ENCODE measurements at regions not wholly inside any gene's neighbourhood (a gene's known extent, or its start where the extent isn't known, plus 50 kb on each side); places are given as distances from the start of the nearest gene placed in this dataset.

DNA sequence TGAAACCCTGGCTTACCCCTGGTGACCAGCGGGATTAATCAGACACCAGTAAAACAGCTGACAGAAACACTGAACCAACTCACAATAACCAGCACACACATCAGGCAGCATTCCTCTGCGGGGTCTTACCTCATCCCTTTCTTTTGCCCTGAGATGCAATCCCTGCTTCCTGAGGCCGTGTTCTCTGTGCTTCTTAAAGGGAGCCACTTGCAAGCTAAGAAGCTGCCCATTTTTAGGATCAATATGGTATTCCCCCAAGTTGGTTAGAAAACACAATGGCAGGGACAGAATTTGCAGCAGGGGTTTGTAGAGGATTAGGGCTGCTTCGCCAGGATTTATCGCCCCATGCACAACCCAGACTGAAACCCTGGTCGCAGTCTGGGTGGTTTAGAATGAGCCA lies 74.7 kb upstream of the OLIG2 start:
- no peaks in the 10 kb centered on the region for H3K36me3 ChIP-seq (ENCODE audit: control insufficient read depth, insufficient read depth, low read length)
- intact Hi-C loops (cut with micrococcal nuclease): no loop called here
- ATAC-seq (no peak), DNase-seq (no peak)
- H3K27ac ChIP-seq (ENCODE audit: low read length): no peak overlapping the region
- Mint-ChIP-seq H3K27ac (no peak overlapping the region), H3K36me3 (no peaks in the 10 kb centered on the region), H3K9me3 (no peaks in the 10 kb centered on the region), H3K4me3 (no peak overlapping the region), H3K27me3 (ENCODE audit: low read depth in 2 of 2) (peaks cover 20 to 23% of the 10 kb centered on the region in 2 donors), H3K4me1 (peaks cover 5 to 10% of the 10 kb centered on the region in 2 donors)
- TF ChIP-seq, protein P1, sequence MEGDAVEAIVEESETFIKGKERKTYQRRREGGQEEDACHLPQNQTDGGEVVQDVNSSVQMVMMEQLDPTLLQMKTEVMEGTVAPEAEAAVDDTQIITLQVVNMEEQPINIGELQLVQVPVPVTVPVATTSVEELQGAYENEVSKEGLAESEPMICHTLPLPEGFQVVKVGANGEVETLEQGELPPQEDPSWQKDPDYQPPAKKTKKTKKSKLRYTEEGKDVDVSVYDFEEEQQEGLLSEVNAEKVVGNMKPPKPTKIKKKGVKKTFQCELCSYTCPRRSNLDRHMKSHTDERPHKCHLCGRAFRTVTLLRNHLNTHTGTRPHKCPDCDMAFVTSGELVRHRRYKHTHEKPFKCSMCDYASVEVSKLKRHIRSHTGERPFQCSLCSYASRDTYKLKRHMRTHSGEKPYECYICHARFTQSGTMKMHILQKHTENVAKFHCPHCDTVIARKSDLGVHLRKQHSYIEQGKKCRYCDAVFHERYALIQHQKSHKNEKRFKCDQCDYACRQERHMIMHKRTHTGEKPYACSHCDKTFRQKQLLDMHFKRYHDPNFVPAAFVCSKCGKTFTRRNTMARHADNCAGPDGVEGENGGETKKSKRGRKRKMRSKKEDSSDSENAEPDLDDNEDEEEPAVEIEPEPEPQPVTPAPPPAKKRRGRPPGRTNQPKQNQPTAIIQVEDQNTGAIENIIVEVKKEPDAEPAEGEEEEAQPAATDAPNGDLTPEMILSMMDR (IDR thresholded peaks at IDR 0.05): no peak
- peaks cover 5% of the 10 kb centered on the region for H3K27me3 ChIP-seq (ENCODE audit: control insufficient read depth, insufficient read depth, low read length)
- H3K9me3 ChIP-seq (ENCODE audit: control insufficient read depth, insufficient read depth, low read length): no peaks in the 10 kb centered on the region
- H3K4me3 ChIP-seq (ENCODE audit: low read length): no peak overlapping the region
- no peaks in the 10 kb centered on the region for H3K4me1 ChIP-seq (ENCODE audit: control insufficient read depth, insufficient read depth, low read length)
- 92% methylated on average over 6 of the region's 6 CpGs for WGBS (ENCODE audit: insufficient coverage)

GRCh38 chr21:32954353-32954752 lies 71.4 kb upstream of the OLIG2 start:
- H3K9me3 ChIP-seq (ENCODE audit: control insufficient read depth, insufficient read depth, low read length): no peaks in the 10 kb centered on the region
- Mint-ChIP-seq H3K27ac (no peak overlapping the region), H3K36me3 (no peaks in the 10 kb centered on the region), H3K4me3 (no peak overlapping the region), H3K4me1 (peaks cover 10 to 22% of the 10 kb centered on the region in 2 donors), H3K27me3 (ENCODE audit: low read depth in 2 of 2) (peaks cover 25 to 26% of the 10 kb centered on the region in 2 donors), H3K9me3 (no peaks in the 10 kb centered on the region)
- peaks cover 5% of the 10 kb centered on the region for H3K27me3 ChIP-seq (ENCODE audit: control insufficient read depth, insufficient read depth, low read length)
- H3K27ac ChIP-seq (ENCODE audit: low read length): no peak overlapping the region
- 40% methylated on average over 5 of the region's 7 CpGs for WGBS (ENCODE audit: insufficient coverage)
- TF ChIP-seq, protein P1 (IDR thresholded peaks at IDR 0.05): no peak
- no peaks in the 10 kb centered on the region for H3K36me3 ChIP-seq (ENCODE audit: control insufficient read depth, insufficient read depth, low read length)
- H3K4me1 ChIP-seq (ENCODE audit: control insufficient read depth, insufficient read depth, low read length): peaks cover 6% of the 10 kb centered on the region
- ATAC-seq: no peak
- intact Hi-C loops (cut with micrococcal nuclease): no loop called here
- no peak for DNase-seq
- no peak overlapping the region for H3K4me3 ChIP-seq (ENCODE audit: low read length)

DNA sequence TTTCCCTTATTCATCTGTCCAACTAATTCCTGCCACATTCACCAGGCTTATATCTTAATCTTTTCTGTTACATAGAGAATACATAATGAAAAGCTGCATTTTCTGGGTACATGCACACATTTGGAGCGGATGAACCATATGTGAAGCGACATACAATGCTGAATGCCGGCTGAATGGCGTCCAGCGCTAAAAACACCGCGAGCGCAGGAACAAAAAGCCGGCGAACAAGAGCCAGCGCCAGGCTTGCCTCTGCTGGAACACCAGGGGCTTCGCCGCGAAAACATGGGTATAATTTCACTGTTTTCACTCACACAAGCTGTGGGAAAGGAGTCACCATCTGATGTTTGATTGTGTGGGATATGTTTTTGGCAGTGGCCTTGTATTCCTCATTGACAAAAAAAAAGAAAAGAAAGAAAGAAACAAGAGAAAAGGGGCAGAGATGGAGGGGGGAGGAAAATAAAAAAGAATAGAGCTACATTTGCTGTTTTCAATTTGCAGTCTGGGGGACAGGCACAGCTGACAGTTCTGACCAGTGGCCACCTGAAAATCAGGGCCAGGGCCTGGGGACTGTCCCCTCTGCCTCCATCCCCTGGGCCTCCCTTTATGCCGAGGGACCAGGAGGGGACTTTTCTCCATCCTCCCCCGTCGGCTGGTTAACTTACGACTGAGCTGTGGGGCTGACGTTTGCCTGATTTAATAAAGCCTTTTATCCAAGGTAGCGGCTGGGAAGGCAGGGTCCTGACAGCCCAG lies 70.2 kb upstream of the OLIG2 start:
- Mint-ChIP-seq H3K4me3 (no peak overlapping the region), H3K4me1 (peaks cover 10 to 15% of the 10 kb centered on the region in 2 donors), H3K27ac (no peak overlapping the region), H3K36me3 (no peaks in the 10 kb centered on the region), H3K27me3 (ENCODE audit: low read depth in 2 of 2) (peaks cover 25 to 26% of the 10 kb centered on the region in 2 donors), H3K9me3 (no peaks in the 10 kb centered on the region)
- no peak for DNase-seq
- Histone ChIP-seq H3K27ac (ENCODE audit: low read length) (no peak overlapping the region), H3K4me1 (ENCODE audit: control insufficient read depth, insufficient read depth, low read length) (peaks cover 6% of the 10 kb centered on the region), H3K36me3 (ENCODE audit: control insufficient read depth, insufficient read depth, low read length) (no peaks in the 10 kb centered on the region), H3K27me3 (ENCODE audit: control insufficient read depth, insufficient read depth, low read length) (peaks cover 5% of the 10 kb centered on the region), H3K9me3 (ENCODE audit: control insufficient read depth, insufficient read depth, low read length) (no peaks in the 10 kb centered on the region), H3K4me3 (ENCODE audit: low read length) (no peak overlapping the region)
- WGBS (ENCODE audit: insufficient coverage): 78% methylated on average over 20 of the region's 20 CpGs
- ATAC-seq: no peak
- TF ChIP-seq, protein P1 (IDR thresholded peaks at IDR 0.05): no peak
- intact Hi-C loops (cut with micrococcal nuclease): no loop called here
